GM21390 (cell line): ENCODE measurements at regions not wholly inside any gene's neighbourhood (a gene's known extent, or its start where the extent isn't known, plus 50 kb on each side); places are given as distances from the start of the nearest gene placed in this dataset.

ENCODE experiments used
- ATAC-seq: cut with Tn5 transposase; IDR thresholded peaks from one replicate; pipeline ENCODE4 v1.9.1; 2021; ENCODE audit not compliant: unreplicated experiment

- ATAC-seq, result no peak
These were observed 435.0 kb upstream of the C2CD4B start for GRCh38 chr15:62599791-62600777.

GRCh38 chr15:62601777-62602545 is 436.9 kb upstream of the C2CD4B start:
- no peak for ATAC-seq

- no peak for ATAC-seq
These were observed 438.7 kb upstream of the C2CD4B start for GRCh38 chr15:62603742-62604141.

GRCh38 chr15:62605282-62605681 is 437.3 kb upstream of the TPM1 start:
- ATAC-seq, result no peak

- ATAC-seq, result no peak
These were observed 436.0 kb upstream of the TPM1 start for GRCh38 chr15:62606376-62607113.

- no peak for ATAC-seq
These were observed 435.5 kb upstream of the TPM1 start for GRCh38 chr15:62607114-62607462.

- no peak for ATAC-seq
These were observed 434.9 kb upstream of the TPM1 start for GRCh38 chr15:62607643-62608042.

- ATAC-seq, result no peak
These were observed 434.2 kb upstream of the TPM1 start for GRCh38 chr15:62608369-62608768.

- ATAC-seq, result no peak
These were observed 432.2 kb upstream of the TPM1 start for GRCh38 chr15:62610265-62610869.

GRCh38 chr15:62611002-62611401 is 431.5 kb upstream of the TPM1 start:
- ATAC-seq, result no peak

- no peak for ATAC-seq
These were observed 430.3 kb upstream of the TPM1 start for GRCh38 chr15:62612183-62612733.

- ATAC-seq, result no peak
These were observed 429.8 kb upstream of the TPM1 start for GRCh38 chr15:62612771-62613170.

- no peak for ATAC-seq
These were observed 425.8 kb upstream of the TPM1 start for GRCh38 chr15:62616746-62617145.

GRCh38 chr15:62617741-62618140 is 424.8 kb upstream of the TPM1 start:
- no peak for ATAC-seq

- ATAC-seq, result no peak
These were observed 424.1 kb upstream of the TPM1 start for GRCh38 chr15:62618432-62618831.

GRCh38 chr15:62618846-62619504 is 423.6 kb upstream of the TPM1 start:
- ATAC-seq, result no peak

- no peak for ATAC-seq
These were observed 423.0 kb upstream of the TPM1 start for GRCh38 chr15:62619526-62619925.

GRCh38 chr15:62622775-62623174 is 419.8 kb upstream of the TPM1 start:
- ATAC-seq, result no peak

GRCh38 chr15:62624547-62625378 is 417.8 kb upstream of the TPM1 start:
- no peak for ATAC-seq
